Activated T-cell treated with anti-CD3 and anti-CD28 coated beads for 24 hours (primary cell): ENCODE measurements at regions not wholly inside any gene's neighbourhood (a gene's known extent, or its start where the extent isn't known, plus 50 kb on each side); places are given as distances from the start of the nearest gene placed in this dataset.
A peak's percentile ranks its signal among the peaks of the same experiment; 100 is the strongest.
"Not testable (repeated sequence)": the region's sequence is repeated elsewhere in the genome, so short reads cannot be mapped to it uniquely, and the experiment has no call there.

ENCODE experiments used
- DNase-seq: peaks from one replicate; pipeline ENCODE4 v3.0.0-alpha.2; 2020; ENCODE audit warnings: low read depth

GRCh38 chr2:105691947-105692390, 52.7 kb upstream of the NCK2 start:
- DNase-seq: no peak

- no peak for DNase-seq
Measured at GRCh38 chr2:105690566-105690965, 54.1 kb upstream of the NCK2 start.

GRCh38 chr2:105689484-105689883, 55.2 kb upstream of the NCK2 start:
- DNase-seq: no peak

GRCh38 chr2:105688946-105689345, 55.8 kb upstream of the NCK2 start:
- DNase-seq: no peak

- no peak for DNase-seq
Measured at GRCh38 chr2:105686588-105686987, 58.1 kb upstream of the NCK2 start.

- DNase-seq: no peak
Measured at GRCh38 chr2:105683011-105683492, 61.7 kb upstream of the NCK2 start.

GRCh38 chr2:105682401-105682800, 62.3 kb upstream of the NCK2 start:
- no peak for DNase-seq

- DNase-seq: no peak
Measured at GRCh38 chr2:105681927-105682326, 62.8 kb upstream of the NCK2 start.

GRCh38 chr2:105680357-105680756, 64.4 kb upstream of the NCK2 start:
- no peak for DNase-seq

- DNase-seq: no peak
Measured at GRCh38 chr2:105678346-105678745, 66.4 kb upstream of the NCK2 start.

- no peak for DNase-seq
Measured at GRCh38 chr2:105677901-105678300, 66.8 kb upstream of the NCK2 start.

- DNase-seq: no peak
Measured at GRCh38 chr2:105675841-105676240, 68.9 kb upstream of the NCK2 start.

GRCh38 chr2:105674859-105675541, 69.7 kb upstream of the NCK2 start:
- peak; percentile 23 for DNase-seq

- DNase-seq: no peak
Measured at GRCh38 chr2:105674401-105674800, 70.3 kb upstream of the NCK2 start.

- DNase-seq: no peak
Measured at GRCh38 chr2:105671156-105671555, 73.6 kb upstream of the NCK2 start.

- no peak for DNase-seq
Measured at GRCh38 chr2:105669384-105669891, 75.3 kb upstream of the NCK2 start.

GRCh38 chr2:105665480-105665879, 79.2 kb upstream of the NCK2 start:
- no peak for DNase-seq

GRCh38 chr2:105660489-105660888, 84.2 kb upstream of the NCK2 start:
- DNase-seq: no peak

- not testable (repeated sequence) for DNase-seq
Measured at GRCh38 chr2:105655723-105656606, 88.7 kb upstream of the NCK2 start.

GRCh38 chr2:105655244-105655643, 89.5 kb upstream of the NCK2 start:
- no peak for DNase-seq

- no peak for DNase-seq
Measured at GRCh38 chr2:105654474-105655004, 90.2 kb upstream of the NCK2 start.

- DNase-seq: no peak
Measured at GRCh38 chr2:105653302-105653701, 91.4 kb upstream of the NCK2 start.
